PC-9 (cell line): ENCODE measurements at regions not wholly inside any gene's neighbourhood (a gene's known extent, or its start where the extent isn't known, plus 50 kb on each side); places are given as distances from the start of the nearest gene placed in this dataset.

ENCODE experiments used
- EZH2 ChIP-seq: fragments of 200-600 bp; sonication (generic); IDR thresholded peaks from 2 replicates; pipeline ENCODE4 v1.8.0; 2017; ENCODE audit warnings: antibody characterized with exemption, low read depth
- TF ChIP-seq, protein P1 (sequence below): fragments of 200-600 bp; sonication (generic); conservative IDR thresholded peaks from 2 replicates; pipeline ENCODE4 v1.6.1; 2017; ENCODE audit warnings: mixed run types, antibody characterized with exemption, mild to moderate bottlenecking, moderate library complexity

DNA sequence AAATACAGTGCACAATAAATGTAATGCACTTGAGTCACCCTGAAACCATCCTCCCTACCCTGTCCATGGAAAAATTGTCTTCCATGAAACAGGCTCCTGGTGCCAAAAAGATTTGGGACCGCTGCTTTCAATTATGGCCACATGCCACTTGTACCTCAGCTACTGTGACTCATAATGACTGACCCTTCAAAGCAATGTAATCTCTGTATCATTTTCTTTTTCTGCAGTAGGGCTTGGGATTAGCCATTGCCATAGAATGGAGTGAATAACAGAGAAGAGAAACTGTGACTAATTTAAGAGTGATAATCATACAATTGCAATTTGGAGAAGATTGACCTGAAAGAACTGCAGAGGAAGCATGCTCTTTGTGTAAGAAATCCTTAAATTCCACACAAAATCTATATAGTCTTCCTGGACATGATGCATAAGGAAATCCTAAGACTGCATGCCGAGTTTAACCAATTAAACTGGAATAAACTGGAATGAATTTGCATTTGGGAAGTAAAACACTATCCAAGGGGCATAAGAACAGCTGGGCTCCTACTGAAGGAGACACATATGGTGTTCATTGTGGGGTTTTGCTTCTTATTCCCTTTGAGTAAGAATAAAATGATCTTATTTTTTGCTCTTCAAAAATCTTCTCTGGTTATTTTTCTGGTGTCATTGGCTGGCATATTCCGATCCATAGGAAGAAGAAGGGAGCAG lies 59.5 kb upstream of the SLC7A1 start:
- TF ChIP-seq, protein P1, sequence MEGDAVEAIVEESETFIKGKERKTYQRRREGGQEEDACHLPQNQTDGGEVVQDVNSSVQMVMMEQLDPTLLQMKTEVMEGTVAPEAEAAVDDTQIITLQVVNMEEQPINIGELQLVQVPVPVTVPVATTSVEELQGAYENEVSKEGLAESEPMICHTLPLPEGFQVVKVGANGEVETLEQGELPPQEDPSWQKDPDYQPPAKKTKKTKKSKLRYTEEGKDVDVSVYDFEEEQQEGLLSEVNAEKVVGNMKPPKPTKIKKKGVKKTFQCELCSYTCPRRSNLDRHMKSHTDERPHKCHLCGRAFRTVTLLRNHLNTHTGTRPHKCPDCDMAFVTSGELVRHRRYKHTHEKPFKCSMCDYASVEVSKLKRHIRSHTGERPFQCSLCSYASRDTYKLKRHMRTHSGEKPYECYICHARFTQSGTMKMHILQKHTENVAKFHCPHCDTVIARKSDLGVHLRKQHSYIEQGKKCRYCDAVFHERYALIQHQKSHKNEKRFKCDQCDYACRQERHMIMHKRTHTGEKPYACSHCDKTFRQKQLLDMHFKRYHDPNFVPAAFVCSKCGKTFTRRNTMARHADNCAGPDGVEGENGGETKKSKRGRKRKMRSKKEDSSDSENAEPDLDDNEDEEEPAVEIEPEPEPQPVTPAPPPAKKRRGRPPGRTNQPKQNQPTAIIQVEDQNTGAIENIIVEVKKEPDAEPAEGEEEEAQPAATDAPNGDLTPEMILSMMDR: no peak
- no peak for TF ChIP-seq EZH2
